ENCODE measurements at regions not wholly inside any gene's neighbourhood (a gene's known extent, or its start where the extent isn't known, plus 50 kb on each side); places are given as distances from the start of the nearest gene placed in this dataset.

GRCh38 chr14:66072190-66073084 is 413.7 kb upstream of the CCDC196 start:
- H3K36me3 ChIP-seq (replicated peaks in 1 of 2): no peaks in the 10 kb centered on the region
- no peak overlapping the region for H3K27ac ChIP-seq
- H3K27me3 ChIP-seq: no peaks in the 10 kb centered on the region
- no peak overlapping the region for H3K4me3 ChIP-seq
- DNase-seq: no peak
- H3K4me1 ChIP-seq (replicated peaks in 1 of 2): no peaks in the 10 kb centered on the region
- intact Hi-C loops (cut with DNase I): loop anchor here in 1 of 2 donors (10.0 kb wide), 1 partner anchor 908 kb away; no protein-coding TSS in a partner anchor
- no peaks in the 10 kb centered on the region for H3K9me3 ChIP-seq (replicated peaks in 1 of 3)
- TF ChIP-seq CTCF (IDR thresholded peaks at IDR 0.05) (no peak), POLR2A (IDR thresholded peaks at IDR 0.05) (no peak)
- 79 to 86% (median 85%) methylated on average over 5 of the region's 5 CpGs for WGBS, 4 donors

- no peaks in the 10 kb centered on the region for H3K36me3 ChIP-seq (replicated peaks in 1 of 2)
- 84 to 89% (median 88%) methylated on average over 4 of the region's 4 CpGs for WGBS, 4 donors
- no peak overlapping the region for H3K27ac ChIP-seq
- DNase-seq: no peak
- no peaks in the 10 kb centered on the region for H3K9me3 ChIP-seq (replicated peaks in 1 of 3)
- no peaks in the 10 kb centered on the region for H3K4me1 ChIP-seq (replicated peaks in 1 of 2)
- TF ChIP-seq CTCF (IDR thresholded peaks at IDR 0.05) (no peak), POLR2A (IDR thresholded peaks at IDR 0.05) (no peak)
- intact Hi-C loops (cut with DNase I): loop anchor here in 1 of 2 donors (10.0 kb wide), 1 partner anchor 910 kb away; no protein-coding TSS in a partner anchor
- H3K4me3 ChIP-seq: no peak overlapping the region
- H3K27me3 ChIP-seq: no peaks in the 10 kb centered on the region
These were observed 411.6 kb upstream of the CCDC196 start for GRCh38 chr14:66074537-66074936.

- H3K36me3 ChIP-seq (replicated peaks in 1 of 2): no peaks in the 10 kb centered on the region
- DNase-seq: no peak
- intact Hi-C loops (cut with DNase I): loop anchor here in 1 of 2 donors (10.0 kb wide), 1 partner anchor 911 kb away; no protein-coding TSS in a partner anchor
- TF ChIP-seq POLR2A (IDR thresholded peaks at IDR 0.05): no peak
- no peak overlapping the region for H3K27ac ChIP-seq
- H3K9me3 ChIP-seq (replicated peaks in 1 of 3): no peaks in the 10 kb centered on the region
- H3K27me3 ChIP-seq: no peaks in the 10 kb centered on the region
- no peaks in the 10 kb centered on the region for H3K4me1 ChIP-seq (replicated peaks in 1 of 2)
- no peak overlapping the region for H3K4me3 ChIP-seq
- WGBS, 4 donors: 65 to 83% (median 73%) methylated on average over 3 of the region's 3 CpGs
These were observed 410.0 kb upstream of the CCDC196 start for GRCh38 chr14:66076176-66076575.

GRCh38 chr14:66078006-66078405 is 408.2 kb upstream of the CCDC196 start:
- peak in 1 of 7 donors; percentile 13 for DNase-seq
- H3K4me1 ChIP-seq (replicated peaks in 1 of 2): no peaks in the 10 kb centered on the region
- H3K36me3 ChIP-seq (replicated peaks in 1 of 2): no peaks in the 10 kb centered on the region
- intact Hi-C loops (cut with DNase I): loop anchor here in 1 of 2 donors (10.0 kb wide), 1 partner anchor 913 kb away; no protein-coding TSS in a partner anchor
- WGBS, 4 donors: 68 to 83% (median 75%) methylated on average over 5 of the region's 5 CpGs
- no peaks in the 10 kb centered on the region for H3K9me3 ChIP-seq (replicated peaks in 1 of 3)
- TF ChIP-seq POLR2A (IDR thresholded peaks at IDR 0.05) (no peak), CTCF (IDR thresholded peaks at IDR 0.05) (no peak)
- no peaks in the 10 kb centered on the region for H3K27me3 ChIP-seq
- no peak overlapping the region for H3K4me3 ChIP-seq
- no peak overlapping the region for H3K27ac ChIP-seq
